AG10803 (cell line): ENCODE measurements at regions not wholly inside any gene's neighbourhood (a gene's known extent, or its start where the extent isn't known, plus 50 kb on each side); places are given as distances from the start of the nearest gene placed in this dataset.
"Not testable (repeated sequence)": the region's sequence is repeated elsewhere in the genome, so short reads cannot be mapped to it uniquely, and the experiment has no call there.

ENCODE experiments used
- DNase-seq: peaks from one replicate; pipeline ENCODE4 v3.0.0; 2010; ENCODE audit warnings: low read depth
- H3K4me3 ChIP-seq: 2 replicates; pipeline ENCODE4 v1.5.1; 2011; ENCODE audit warnings: mild to moderate bottlenecking, low read length, control low read depth

DNA sequence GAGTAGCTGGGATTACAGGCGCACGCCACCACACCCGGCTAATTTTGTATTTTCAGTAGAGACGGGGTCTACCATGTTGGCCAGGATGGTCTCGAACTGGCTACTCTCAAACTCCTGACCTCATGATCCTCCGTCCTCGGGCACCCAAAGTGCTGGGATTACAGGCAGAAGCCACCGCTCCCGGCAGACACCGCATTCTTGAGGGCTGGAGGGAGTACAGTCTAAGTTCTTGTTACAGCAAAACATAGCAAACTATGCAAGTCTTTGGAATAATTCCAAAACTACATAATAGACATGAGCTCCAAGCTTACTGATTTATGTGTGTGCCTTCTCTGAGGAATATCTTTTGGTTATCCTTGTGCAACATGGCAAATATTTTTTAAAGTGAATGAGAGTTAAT lies 299.1 kb upstream of the ZNF658 start:
- H3K4me3 ChIP-seq = not testable (repeated sequence)
- peak; percentile 15 for DNase-seq

DNA sequence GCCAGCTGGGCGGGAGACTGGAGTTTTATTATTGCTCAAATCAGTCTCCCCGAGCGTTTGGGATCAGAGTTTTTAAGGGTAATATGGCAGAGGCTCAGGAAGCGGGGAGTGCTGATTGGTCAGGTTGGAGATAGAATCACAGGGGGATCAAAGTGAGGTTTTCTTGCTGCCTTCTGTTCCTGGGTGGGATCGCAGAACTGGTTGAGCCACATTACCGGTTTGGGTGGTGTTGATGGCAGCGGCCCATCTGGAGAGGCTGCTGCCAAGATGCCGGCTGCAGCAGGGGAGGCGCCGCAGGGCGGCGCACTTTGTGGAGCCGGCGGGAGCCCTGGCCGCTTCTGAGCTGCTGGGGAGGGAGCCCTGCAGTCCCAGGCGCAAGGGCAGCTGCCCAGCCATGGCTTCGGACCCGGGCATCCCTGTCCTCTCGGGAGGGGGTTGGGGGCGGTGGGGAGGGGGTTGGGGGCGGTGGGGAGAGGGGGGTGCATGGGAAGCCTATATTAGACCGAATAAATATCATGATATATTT lies 268.9 kb upstream of the ZNF658 start:
- not testable (repeated sequence) for DNase-seq, H3K4me3 ChIP-seq

DNA sequence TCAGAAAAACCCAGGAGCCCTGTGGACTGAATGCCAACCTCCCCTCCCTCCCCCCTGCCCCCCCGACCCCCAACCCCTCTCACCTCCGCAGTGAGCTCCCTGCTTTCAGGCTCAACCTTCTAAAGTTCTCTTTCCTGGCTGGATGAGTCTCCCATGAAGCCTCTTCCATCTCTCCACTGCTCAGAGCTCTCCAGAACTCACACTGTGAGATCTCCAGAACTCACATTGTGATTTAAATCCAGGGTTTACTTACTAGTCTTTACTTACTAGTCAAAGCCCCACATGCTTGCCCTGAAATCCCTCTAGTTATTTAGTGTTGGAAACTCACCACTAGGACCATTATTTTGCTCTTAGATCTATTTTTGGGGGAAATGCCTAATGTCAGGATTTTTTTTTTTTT lies 252.8 kb upstream of the ZNF658 start:
- not testable (repeated sequence) for DNase-seq, H3K4me3 ChIP-seq

DNA sequence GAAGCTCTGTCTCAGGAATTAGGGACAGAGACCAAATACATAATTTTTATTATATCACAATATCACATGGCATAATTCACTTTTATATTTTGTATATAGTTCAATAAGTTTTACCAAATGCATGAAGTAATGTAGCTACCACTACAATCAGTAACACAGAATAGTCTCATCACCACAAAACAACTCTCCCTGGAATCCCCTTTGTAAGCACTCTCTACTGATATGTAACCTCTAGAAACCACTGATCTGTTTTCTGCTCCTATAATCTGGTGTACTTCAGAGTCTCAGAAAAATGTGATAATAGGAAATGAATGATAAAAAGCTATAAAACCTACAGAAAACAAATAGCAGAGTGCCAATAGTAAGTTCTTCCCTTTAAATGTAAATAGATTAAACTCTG lies 210.3 kb upstream of the ZNF658 start:
- not testable (repeated sequence) for H3K4me3 ChIP-seq, DNase-seq

DNA sequence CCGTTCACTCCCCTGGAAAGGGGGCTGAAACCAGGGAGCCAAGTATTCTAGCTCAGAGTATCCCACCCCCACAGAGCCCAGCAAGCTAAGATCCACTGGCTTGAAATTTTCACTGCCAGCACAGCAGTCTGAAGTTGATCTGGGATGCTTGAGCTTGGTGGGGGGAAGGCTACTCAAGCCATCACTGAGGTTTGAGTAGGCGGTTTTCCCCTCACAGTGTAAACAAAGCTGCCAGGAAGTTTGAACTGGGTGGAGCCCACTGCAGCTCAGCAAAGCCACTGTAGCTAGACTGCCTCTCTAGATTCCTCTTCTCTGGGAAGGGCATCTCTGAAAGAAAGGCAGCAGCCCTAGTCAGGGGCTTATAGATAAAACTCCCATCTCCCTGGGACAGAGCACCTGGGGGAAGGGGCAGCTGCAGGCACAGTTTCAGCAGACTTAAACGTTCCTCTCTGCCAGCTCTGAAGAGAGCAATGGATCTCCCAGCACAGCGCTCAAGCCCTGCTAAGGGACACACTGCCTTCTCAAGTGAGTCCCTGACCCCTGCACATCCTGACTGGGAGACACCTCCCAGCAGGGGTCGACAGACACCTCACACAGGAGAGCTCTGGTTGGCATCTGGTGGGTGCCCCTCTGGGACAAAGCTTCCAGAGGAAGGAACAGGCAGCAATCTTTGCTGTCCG lies 204.8 kb upstream of the ZNF658 start:
- H3K4me3 ChIP-seq, DNase-seq: not testable (repeated sequence)

DNA sequence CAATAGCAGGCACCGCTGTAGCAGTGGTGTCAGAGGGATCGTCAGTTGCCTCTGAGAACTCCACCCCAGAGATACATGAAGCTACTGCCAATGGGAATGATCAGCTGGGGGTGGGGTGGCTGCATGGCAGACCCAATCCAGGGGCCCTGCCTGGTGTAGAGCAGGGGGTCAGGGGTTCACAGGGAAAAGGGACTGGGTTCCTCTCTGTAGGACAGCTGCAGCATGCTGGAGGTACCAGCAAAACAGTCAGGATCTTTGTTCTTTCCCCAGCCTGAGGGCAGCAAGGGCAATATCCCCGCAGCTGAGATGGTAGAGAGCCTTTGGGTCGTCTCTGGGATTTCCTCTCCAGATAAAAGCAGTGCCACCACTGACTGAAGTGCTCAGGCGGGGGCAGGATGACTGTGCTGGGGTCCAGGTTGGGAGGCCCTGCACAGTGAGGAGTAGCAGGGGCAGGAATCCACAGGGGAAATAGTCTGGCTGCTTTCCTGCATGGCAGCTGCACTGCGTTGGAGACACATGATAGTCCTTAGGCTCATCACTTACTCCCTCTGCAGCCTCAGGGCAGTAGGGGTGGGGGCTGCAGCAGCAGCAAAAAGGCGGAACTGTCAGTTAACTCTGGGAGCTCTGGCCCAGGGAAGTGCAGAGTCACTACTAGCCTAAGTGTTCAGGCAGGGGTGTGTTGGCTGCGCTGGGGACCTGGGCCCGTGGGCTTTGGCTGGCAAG lies 203.0 kb upstream of the ZNF658 start:
- not testable (repeated sequence) for H3K4me3 ChIP-seq, DNase-seq

DNA sequence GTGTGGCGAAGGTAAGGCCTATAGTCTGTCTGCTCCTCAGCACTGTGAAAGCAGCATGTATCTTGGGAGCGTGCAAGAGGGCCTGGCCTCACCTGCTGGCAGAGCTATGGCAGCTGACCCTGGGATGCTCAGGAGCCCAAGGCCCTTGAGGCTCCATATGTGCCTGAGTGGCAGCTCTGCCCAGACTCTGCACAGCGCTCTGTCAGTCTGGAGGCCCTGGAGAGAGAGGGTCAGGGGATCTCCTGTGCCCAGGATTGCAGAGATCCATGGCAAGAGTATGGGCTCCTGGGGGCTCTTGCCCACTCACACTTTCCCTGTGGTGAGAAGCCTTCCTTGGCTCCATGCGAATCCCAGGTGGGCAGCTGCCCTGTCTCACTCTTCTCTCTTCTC lies 202.5 kb upstream of the ZNF658 start:
- DNase-seq, H3K4me3 ChIP-seq: not testable (repeated sequence)

DNA sequence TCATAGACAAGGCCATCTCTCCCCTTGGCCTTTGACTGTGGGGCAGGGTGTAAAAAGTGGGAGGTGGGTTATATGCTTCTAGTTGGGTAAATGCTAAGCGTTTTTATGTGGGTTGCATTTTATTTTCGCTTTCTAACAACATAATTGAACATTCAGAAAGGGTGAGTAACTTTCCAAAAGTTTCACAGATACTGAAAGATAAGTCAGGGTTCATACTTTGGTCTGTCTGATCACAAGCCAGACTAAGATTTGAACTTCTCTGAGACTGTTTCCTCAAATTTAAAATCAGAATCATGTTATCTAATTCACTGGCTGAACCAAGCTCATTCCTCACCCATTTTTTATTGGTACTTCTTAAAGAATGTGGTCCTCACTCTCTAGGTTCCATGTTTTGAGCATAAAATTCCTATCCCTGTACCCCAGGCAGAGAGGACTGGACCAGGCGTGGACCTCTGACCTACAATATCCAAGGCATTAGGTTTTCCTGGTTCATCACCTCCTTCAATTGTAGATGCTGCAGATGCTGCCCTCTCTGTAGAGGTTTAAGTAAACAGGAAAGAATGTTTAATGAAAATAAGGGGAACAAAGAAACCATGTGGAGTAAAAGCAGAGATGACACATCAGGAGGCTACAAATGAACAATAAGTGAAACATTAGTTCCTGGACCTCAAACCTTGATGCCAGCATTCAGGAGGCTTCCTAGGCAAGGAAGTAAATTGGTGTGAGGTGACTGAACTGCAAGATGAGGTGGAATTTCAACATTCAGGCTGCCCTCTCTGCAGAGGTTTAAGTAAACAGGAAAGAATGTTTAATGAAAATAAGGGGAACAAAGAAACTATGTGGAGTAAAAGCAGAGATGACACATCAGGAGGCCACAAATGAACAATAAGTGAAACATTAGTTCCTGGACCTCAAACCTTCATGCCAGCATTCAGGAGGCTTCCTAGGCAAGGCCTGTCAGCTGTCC lies 198.8 kb upstream of the ZNF658 start:
- H3K4me3 ChIP-seq, DNase-seq: not testable (repeated sequence)

DNA sequence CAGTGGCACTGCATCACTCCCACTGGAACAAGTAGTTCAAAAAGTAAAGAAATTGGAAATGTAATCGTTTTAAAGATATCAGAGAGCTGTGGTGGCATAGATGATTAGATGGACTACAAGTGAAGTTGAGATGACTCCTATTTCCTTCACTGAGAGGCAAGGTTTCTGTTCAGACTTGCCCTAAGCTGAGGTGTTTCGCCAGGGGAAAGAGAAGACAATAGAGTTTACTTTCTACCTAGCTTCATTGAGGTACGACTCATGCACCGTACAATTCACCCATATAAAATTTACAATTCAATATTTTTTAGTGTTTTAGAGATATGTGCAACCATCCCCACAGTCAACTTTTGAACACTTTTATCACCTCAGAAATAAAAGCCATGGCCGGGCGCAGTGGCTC lies 189.0 kb upstream of the ZNF658 start:
- H3K4me3 ChIP-seq, DNase-seq: not testable (repeated sequence)

DNA sequence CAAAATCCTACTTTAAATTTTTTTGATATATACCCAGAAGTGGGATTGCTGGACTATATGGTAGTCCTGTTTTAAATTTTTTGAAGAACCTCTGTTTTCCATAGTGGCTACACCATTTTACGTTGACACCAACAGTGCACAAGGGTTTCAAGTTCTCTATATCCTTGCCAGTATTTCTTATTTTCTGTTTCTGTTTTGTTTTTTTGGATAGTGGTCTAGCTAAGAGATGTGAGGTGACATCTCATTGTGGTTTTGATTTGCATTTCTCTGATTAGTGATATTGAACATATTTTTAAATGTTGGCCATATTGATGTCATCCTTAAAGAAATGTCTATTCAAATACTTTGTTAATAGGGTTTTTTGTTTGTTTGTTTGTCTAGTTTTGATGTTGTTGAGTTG lies 187.7 kb upstream of the ZNF658 start:
- not testable (repeated sequence) for H3K4me3 ChIP-seq, DNase-seq

DNA sequence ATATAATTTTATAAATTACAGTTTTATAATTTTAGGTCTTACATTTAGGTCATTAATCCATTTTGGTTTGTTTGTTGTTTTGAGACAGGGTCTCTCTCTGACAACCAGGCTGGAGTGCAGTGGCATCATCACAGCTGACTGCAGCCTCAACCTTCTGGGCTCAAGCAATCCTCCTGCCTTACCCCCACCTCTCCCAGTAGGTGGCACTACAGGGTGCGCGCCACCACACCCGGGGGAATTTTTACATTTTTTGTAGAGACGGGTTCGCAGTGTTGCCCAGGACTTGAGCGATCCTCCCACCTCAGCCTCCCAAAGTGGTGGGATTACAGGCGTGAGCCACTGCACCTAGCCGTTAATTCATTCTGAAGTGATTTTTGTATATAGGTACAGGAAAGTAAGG lies 187.0 kb upstream of the ZNF658 start:
- DNase-seq, H3K4me3 ChIP-seq: not testable (repeated sequence)

DNA sequence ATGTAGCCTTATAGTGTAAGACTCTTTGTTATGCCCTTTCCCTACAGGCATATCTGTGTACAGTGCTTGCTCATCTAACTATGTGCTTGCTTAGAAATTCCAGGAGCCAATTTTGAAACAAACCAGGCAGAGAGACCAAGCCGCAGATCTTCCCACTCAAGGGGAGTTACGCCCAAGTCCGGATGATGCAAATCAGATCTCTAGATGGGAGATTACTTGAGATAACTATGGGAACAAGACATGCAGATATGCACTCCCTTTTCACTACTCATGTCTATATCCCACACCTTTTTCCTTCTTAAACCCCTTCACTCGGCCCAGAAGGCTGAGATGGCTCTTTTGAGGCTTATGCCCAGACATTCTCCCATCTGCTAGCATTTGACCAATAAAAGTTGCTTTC lies 179.7 kb upstream of the ZNF658 start:
- not testable (repeated sequence) for DNase-seq, H3K4me3 ChIP-seq

DNA sequence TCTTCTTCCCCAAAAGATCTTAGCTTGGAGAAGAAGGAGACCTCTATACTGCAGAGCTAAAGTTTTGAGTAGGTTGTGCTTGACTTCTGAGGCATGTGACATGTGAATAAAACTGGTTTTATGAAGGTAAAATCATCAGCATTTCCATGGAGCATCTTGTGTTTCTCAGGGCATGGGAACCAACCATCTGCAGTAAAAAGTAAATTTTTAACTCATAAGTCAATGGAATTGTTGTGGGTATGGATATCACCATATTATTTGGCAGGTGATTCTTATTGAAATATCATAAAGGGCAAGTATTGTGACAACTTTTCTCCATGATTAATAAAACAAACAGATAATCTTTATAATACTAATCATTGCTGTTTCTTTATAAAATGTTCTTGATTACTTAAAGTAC lies 173.0 kb upstream of the ZNF658 start:
- not testable (repeated sequence) for H3K4me3 ChIP-seq, DNase-seq

DNA sequence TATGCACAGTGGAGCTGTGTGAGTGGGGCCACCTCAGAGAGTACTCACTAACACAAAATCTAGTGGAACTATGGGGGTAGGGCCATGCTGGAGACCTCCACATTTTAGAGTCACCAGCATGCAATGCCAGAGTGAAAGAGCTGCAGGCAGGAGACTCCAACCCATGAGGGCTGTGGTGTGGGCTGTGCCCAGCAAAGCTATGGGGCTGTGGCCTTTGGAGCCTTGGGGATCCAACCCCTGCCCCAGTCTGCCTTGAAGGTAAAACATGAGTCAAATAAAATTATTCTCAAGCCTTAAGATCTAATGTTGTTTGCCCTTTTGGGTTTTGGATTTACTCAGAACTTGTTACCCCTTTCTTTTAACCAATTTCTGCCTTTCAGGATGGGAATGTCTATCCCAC lies 163.8 kb upstream of the ZNF658 start:
- H3K4me3 ChIP-seq, DNase-seq: not testable (repeated sequence)

DNA sequence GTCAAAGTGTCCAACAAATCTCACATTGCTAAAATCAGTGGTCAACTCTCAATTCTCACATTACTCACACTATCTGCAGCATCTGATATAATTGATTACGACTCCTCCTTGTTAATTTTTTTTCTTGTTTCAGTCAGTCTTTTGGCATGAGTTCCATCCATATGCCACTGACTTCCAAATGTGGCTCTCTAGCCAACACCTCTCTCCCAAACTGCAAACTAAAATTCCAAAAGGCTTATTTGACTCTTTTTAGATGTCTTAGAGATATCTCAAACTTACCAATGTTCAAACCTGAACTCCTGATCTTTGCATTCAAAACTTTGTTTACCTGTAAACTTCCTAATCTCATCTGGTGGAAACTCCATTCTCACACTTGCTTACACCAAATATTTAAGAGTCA lies 162.1 kb upstream of the ZNF658 start:
- H3K4me3 ChIP-seq = not testable (repeated sequence)

DNA sequence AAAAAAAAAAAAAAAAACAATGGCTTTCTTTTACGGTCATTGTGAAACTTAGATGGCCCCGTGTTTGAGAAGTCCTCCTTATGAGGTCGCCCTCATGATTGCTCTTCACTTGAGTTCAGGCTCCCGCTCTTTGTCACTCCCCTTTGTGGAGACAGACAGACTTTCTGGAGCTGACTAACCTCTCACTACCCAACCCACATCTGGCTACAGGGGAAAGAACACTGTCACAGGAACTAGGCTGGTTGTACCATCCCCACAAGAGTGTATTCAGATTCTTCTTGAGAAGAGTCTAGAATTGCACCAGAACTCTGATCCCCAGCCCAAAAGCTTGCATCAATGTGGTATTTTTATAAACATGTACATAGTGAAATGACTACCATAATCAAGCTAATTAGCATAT lies 160.4 kb upstream of the ZNF658 start:
- DNase-seq, H3K4me3 ChIP-seq: not testable (repeated sequence)

More for the DNA sequence above, 162.1 kb upstream of the ZNF658 start:
- not testable (repeated sequence) for DNase-seq

DNA sequence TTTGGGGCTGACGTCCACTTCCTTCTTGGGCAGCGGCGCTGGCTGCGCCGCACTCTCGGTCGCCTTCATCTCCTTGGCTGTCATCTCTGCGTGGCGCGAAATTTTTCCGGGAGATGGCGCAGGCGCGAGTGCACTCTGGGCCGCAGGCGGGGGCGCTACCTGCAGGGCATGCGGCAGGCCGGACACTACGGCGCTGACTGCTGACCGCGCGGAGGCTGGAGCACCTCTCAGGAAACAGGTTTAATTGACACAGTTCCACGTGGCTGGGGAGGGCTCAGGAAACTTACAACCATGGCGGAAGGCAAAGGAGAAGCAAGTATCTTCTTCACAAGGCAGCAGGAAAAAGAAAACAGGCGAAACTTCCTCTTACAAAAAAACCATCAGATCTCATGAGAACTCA lies 154.7 kb upstream of the ZNF658 start:
- H3K4me3 ChIP-seq, DNase-seq: not testable (repeated sequence)

DNA sequence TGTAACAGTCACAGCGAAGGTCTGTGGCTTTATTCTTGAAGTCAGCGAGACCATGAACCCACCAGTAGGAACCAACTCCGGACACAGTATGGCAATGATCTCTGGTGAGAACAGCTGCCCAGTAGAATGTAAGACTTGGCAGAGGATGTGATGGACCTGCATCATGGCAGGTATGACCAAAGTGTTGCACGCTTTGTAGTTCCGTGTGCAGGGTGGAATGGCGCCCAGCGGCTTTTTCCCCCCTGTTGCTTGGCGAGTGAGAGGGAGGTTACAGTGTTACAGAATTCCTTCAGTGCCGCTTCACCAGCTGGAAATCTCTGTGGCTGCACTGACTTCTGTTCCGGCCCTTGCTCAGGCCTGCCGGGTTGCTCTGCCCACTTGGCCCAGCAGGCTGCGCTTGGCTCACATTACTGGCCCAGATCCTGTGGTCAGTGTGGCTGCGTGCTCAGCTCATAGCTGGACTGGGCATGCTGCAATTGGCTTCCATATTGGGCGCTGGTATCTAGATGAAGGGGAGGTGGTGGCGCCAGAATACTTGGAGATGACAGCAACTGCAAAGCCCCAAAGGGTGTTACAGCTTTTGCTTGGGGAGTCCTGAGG lies 148.1 kb upstream of the ZNF658 start:
- not testable (repeated sequence) for H3K4me3 ChIP-seq, DNase-seq

DNA sequence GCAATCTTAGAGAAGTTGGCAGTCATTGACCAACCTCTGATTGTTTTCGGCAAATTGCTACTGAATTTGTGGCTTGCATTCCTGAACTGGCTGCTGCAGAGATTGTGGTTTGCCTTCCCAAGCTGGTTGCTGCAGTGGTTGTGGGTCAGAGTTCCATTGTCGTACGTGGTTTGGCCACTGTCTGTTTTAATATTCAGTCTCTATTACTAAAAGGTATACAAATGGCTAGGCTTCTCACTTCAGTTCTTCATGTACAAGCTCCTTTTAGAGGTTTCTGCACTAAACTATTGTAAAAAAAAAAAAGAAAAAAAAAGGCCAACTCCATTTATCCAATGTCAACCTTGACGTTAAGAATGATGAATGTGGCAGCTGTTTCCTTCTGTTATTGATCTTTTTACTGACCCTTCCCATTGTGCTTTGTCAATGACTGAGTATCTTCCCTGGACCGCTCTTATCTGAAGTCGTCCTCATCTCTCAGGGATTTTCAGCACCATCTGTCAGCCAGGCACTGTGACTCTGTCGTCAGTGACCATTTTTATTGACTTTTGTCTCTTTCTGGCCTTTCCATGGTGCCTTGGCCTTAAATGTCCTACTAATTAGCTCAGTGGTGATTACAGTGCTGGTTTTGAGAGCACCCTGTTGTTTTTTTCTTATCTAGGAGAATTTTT lies 140.6 kb upstream of the ZNF658 start:
- DNase-seq, H3K4me3 ChIP-seq: not testable (repeated sequence)
